ENCODE measurements at regions not wholly inside any gene's neighbourhood (a gene's known extent, or its start where the extent isn't known, plus 50 kb on each side); places are given as distances from the start of the nearest gene placed in this dataset.

- TF ChIP-seq GATA2 (IDR thresholded peaks at IDR 0.05; ENCODE audit: low read depth, low read length) (no peak), GATA3 (IDR thresholded peaks at IDR 0.05; ENCODE audit: low read depth, low read length) (no peak)
Measured at GRCh38 chr6:104325341-104326172, 534.2 kb downstream of the HACE1 start.

All from SH-SY5Y (cell line).